Nephron progenitor cell (in vitro differentiated cells): ENCODE measurements at regions not wholly inside any gene's neighbourhood (a gene's known extent, or its start where the extent isn't known, plus 50 kb on each side); places are given as distances from the start of the nearest gene placed in this dataset.

ENCODE experiments used
- DNase-seq: peaks from one replicate; pipeline ENCODE4 v3.0.0; 2021
- H3K27ac Mint-ChIP-seq: 2 replicates; pipeline ENCODE4 v1.8.0; 2021; ENCODE audit warnings: mild to moderate bottlenecking, moderate library complexity, mixed read lengths
- H3K27me3 Mint-ChIP-seq: 2 replicates; pipeline ENCODE4 v1.8.0; 2021; ENCODE audit warnings: mild to moderate bottlenecking, low read depth, mixed read lengths; ENCODE audit not compliant: poor library complexity
- H3K36me3 Mint-ChIP-seq: 2 replicates; pipeline ENCODE4 v1.8.0; 2021; ENCODE audit warnings: low read depth, mixed read lengths
- H3K4me1 Mint-ChIP-seq: 2 replicates; pipeline ENCODE4 v1.8.0; 2021; ENCODE audit warnings: mixed read lengths
- H3K4me3 Mint-ChIP-seq: 2 replicates; pipeline ENCODE4 v1.8.0; 2021; ENCODE audit warnings: mild to moderate bottlenecking, moderate library complexity, mixed read lengths
- H3K9me3 Mint-ChIP-seq: 2 replicates; pipeline ENCODE4 v1.8.0; 2021; ENCODE audit warnings: mild to moderate bottlenecking, moderate library complexity, mixed read lengths
- CTCF ChIP-seq: fragments of 200-600 bp; sonication (generic); IDR thresholded peaks from 2 replicates; pipeline ENCODE4 v1.5.0; 2021; ENCODE audit warnings: antibody characterized with exemption

GRCh38 chr22:22394591-22394990 is 114.0 kb downstream of the ZNF280B start:
- TF ChIP-seq CTCF: no peak
- no peak overlapping the region for H3K27ac Mint-ChIP-seq

DNA sequence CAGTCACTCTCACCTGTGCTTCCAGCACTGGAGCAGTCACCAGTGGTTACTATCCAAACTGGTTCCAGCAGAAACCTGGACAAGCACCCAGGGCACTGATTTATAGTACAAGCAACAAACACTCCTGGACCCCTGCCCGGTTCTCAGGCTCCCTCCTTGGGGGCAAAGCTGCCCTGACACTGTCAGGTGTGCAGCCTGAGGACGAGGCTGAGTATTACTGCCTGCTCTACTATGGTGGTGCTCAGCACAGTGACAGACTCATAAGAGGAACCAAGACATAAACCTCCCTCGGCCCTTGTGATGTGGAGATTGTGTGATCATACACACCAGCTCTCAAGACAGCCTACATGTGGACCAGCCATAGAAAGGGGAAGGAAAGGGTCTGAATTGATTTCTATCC is 113.3 kb downstream of the ZNF280B start:
- Mint-ChIP-seq H3K4me1 (no peaks in the 10 kb centered on the region), H3K4me3 (no peak overlapping the region), H3K36me3 (no peaks in the 10 kb centered on the region), H3K27me3 (peaks cover 98% of the 10 kb centered on the region), H3K27ac (no peak overlapping the region), H3K9me3 (peaks cover 28% of the 10 kb centered on the region)
- no peak for DNase-seq
- TF ChIP-seq CTCF: no peak

More at GRCh38 chr22:22394591-22394990, 114.0 kb downstream of the ZNF280B start:
- Mint-ChIP-seq H3K4me3 (no peak overlapping the region), H3K4me1 (no peaks in the 10 kb centered on the region), H3K27me3 (peaks cover 98% of the 10 kb centered on the region), H3K36me3 (no peaks in the 10 kb centered on the region), H3K9me3 (peaks cover 28% of the 10 kb centered on the region)
- no peak for DNase-seq

- Mint-ChIP-seq H3K4me3 (no peak overlapping the region), H3K27me3 (peaks cover 93% of the 10 kb centered on the region), H3K27ac (no peak overlapping the region), H3K4me1 (no peaks in the 10 kb centered on the region), H3K36me3 (no peaks in the 10 kb centered on the region), H3K9me3 (peaks cover 28% of the 10 kb centered on the region)
- TF ChIP-seq CTCF: no peak
- DNase-seq: no peak
Observed at GRCh38 chr22:22396741-22397291, 111.7 kb downstream of the ZNF280B start.

DNA sequence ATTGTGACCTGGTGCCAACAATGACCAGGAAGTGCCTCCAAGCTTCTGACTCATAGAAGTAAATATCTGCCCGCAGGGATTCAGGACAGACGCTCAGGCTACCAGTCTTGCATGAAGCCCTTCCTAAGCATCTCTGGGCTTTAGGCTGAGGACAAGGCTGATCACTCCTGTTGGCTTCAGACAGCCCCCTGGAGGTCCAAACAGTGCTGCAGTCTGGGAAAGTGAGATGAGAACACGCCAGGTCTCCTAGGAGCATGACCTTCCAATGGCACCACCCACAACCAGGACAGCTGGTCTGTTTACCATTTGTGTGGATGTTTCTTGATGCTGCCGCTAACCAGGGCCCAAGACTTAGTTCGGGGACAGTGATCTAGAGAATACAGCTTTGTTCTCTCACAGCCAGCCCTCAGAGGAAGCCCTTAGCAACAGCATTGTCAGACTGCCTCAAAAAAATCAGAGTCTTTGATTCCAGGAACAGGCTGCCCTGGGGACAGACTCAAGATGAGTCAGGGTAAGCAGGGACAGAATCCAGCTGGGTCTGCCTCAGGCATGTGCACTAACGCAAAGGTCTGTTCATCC is 111.2 kb downstream of the ZNF280B start:
- Mint-ChIP-seq H3K4me1 (no peaks in the 10 kb centered on the region), H3K4me3 (no peak overlapping the region), H3K27ac (no peak overlapping the region), H3K27me3 (peaks cover 92% of the 10 kb centered on the region), H3K9me3 (peaks cover 23% of the 10 kb centered on the region), H3K36me3 (no peaks in the 10 kb centered on the region)
- peak; percentile 18 for DNase-seq
- no peak for TF ChIP-seq CTCF

- no peak for DNase-seq
Observed at GRCh38 chr22:22397875-22398524, 110.5 kb downstream of the ZNF280B start.

More at GRCh38 chr22:22397875-22398524, 110.5 kb downstream of the ZNF280B start:
- H3K4me1 Mint-ChIP-seq: no peaks in the 10 kb centered on the region
- peaks cover 92% of the 10 kb centered on the region for H3K27me3 Mint-ChIP-seq
- peaks cover 17% of the 10 kb centered on the region for H3K9me3 Mint-ChIP-seq
- H3K36me3 Mint-ChIP-seq: no peaks in the 10 kb centered on the region
- H3K27ac Mint-ChIP-seq: no peak overlapping the region
- TF ChIP-seq CTCF: no peak
- no peak overlapping the region for H3K4me3 Mint-ChIP-seq
